ENCODE measurements at regions not wholly inside any gene's neighbourhood (a gene's known extent, or its start where the extent isn't known, plus 50 kb on each side); places are given as distances from the start of the nearest gene placed in this dataset.
"Not testable (repeated sequence)": the region's sequence is repeated elsewhere in the genome, so short reads cannot be mapped to it uniquely, and the experiment has no call there.

- DNase-seq = no peak
Measured at GRCh38 chr5:82748688-82749460, 328.3 kb downstream of the TMEM167A start.

DNA sequence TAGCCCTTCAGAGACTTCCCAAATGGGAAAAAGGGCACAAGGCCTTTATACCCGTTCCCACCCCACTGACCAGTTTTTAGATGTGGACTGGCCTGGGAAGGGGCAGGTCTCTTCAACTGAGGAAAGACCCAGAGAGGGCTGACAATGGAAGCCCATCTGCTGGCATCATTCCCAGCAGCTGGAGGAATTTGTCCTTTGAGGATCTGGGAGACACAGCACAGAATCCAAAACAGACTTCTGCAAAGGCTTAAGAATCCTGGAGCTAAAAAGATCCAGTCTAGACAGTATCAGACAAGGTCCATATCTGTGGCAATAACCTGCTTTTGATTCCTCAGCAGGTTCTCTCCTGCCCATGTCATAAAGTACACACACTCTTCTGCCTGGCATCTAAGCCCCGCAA, 329.2 kb downstream of the TMEM167A start:
- DNase-seq = no peak

GRCh38 chr5:82745016-82745415, 332.2 kb downstream of the TMEM167A start:
- DNase-seq = no peak

GRCh38 chr5:82738681-82739269, 338.4 kb downstream of the TMEM167A start:
- DNase-seq = no peak

- DNase-seq = no peak
Measured at GRCh38 chr5:82735160-82735789, 341.9 kb downstream of the TMEM167A start.

- peak; percentile 36 for DNase-seq
Measured at GRCh38 chr5:82734347-82734746, 342.8 kb downstream of the TMEM167A start.

DNA sequence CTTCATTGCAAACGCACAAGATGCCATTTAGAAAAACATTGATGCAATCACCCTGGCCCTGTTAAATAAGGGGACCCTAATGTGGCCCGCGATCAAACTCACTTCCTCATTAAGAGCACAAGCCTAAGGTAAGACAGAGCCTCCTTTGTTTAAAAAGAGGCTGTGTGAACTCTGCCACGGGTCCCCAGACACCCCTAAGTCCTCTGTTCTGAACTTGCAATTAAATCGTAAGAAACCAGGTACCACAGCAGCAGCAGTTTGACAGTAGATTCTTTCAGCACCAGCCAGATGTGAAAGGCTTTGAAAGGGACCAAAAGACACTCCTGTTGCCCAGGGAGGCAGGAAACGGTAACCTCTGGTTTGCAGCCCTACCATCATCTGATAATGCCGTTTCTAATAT, 346.3 kb downstream of the TMEM167A start:
- no peak for DNase-seq

GRCh38 chr5:82728926-82729702, 348.1 kb downstream of the TMEM167A start:
- DNase-seq = no peak

- no peak for DNase-seq
Measured at GRCh38 chr5:82723168-82723567, 354.0 kb downstream of the TMEM167A start.

DNA sequence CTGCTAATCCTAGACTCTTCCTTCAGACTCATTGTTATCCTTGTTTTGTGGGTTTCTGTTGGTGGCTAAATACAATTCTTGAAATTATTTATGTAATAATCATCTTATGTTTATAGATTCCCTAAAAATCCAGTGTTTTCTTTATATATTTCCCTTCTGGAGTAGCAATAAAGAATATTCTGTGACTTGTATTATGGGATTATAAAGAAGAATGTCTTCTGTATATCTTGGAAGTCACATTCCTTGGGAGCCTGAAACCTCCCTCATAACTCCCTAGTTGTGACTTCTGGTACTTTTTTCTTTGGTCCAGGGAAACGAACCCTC, 356.1 kb downstream of the TMEM167A start:
- no peak for DNase-seq

GRCh38 chr5:82720213-82721086, 356.7 kb downstream of the TMEM167A start:
- DNase-seq = peak; percentile 37

GRCh38 chr5:82719368-82719767, 357.8 kb downstream of the TMEM167A start:
- DNase-seq = peak; percentile 83

GRCh38 chr5:82717738-82718137, 359.5 kb downstream of the TMEM167A start:
- DNase-seq = peak; percentile 13

DNA sequence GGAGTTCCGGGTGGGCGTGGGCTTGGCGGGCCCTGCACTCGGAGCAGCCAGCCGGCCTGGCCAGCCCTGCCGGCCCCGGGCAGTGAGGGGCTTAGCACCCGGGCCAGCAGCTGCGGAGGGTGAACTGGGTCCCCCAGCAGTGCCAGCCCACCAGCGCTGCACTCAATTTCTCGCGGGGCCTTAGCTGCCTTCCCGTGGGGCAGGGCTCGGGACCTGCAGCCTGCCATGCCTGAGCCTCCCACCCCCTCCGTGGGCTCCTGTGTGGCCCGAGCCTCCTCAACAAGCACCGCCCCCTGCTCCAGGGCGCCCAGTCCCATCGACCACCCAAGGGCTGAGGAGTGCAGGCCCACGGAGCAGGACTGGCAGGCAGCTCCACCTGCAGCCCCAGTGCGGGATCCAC, 362.5 kb downstream of the TMEM167A start:
- not testable (repeated sequence) for DNase-seq

GRCh38 chr5:82713811-82714210, 363.4 kb downstream of the TMEM167A start:
- no peak for DNase-seq

DNA sequence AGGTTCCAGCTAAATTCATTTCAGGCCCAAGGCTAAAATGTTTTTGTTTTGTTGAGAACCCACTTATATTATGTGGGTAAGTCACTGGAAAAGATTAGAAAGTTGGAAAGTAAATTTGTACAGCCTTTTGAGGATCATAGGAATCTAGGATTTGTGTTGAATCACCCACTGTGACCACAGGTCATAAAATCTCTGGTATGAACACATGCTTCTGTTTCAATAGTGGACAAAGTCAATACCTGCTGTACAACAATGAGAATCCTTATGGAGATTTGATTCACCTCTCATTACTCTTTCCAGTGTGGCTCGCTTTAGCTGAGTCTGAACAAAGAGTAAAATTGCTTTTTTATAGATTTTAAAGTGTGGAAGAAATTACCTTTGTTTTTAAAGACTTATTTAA, 369.5 kb downstream of the TMEM167A start:
- no peak for DNase-seq

- no peak for DNase-seq
Measured at GRCh38 chr5:82704381-82704780, 372.8 kb downstream of the TMEM167A start.

DNA sequence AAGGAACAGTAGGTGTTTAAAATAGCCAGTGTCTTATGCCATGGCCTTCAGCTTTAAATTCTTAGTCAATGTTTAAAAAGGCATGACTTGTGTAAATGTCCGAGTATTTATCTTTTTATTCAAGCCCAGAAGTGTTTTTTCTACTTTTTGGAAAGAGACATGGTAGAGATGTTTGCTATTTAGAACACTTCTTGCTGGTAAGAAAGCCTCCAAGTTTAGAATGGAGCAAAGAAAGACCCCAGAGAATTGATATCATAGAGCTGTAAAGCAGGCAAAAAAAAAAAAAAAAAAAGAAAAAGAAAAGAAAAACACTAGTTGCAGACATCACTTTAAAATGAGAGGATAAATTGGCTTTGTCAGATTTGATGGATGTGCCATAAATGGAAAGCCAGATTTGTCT, 375.1 kb downstream of the TMEM167A start:
- DNase-seq = no peak

GRCh38 chr5:82699737-82700136, 377.5 kb downstream of the TMEM167A start:
- DNase-seq = no peak

DNA sequence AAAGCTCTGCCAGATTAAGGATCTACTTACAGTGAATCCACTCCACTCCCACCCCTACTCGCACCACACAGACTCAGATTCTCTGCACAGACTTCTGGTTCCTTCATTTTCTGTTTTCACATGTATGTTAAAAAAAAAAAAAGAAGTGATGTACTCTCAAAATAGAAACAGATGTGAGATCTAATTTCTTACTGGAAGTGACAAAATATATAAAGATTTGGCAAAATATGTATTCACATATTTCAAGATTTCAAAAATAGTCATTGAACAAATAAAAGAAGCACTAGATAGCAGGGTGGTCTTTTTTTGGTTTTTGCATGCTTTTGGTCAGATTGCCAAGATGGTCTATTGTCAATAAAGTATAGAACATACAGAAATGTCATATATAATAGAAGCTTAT, 379.2 kb downstream of the TMEM167A start:
- no peak for DNase-seq

DNA sequence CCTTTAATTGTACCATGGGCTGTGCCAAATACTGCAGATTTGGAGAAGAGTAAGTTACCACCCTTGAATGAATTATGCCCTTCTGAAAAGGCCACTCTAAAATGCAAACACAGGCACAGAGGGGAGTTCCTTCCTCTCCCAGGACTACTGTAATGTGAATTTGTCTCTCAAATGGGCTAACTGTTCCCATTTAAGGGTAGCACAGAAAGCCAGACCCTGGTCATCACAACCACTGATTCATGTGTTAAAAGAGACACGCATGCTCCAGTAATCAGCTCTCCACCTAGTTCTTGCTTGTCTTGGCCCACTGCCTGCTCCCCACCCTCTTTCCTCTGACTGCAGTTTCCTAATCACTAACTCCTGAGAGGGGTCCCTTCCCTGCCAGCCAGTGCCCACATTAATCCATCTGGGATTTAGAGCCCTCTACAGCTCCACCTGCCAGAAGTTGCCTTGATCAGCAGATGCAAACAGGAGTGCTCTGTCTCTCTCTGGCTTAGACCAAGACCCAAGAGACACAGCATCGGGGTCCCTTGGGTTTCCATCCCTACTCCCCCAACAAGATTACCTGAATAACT, 382.4 kb downstream of the TMEM167A start:
- DNase-seq = no peak

DNA sequence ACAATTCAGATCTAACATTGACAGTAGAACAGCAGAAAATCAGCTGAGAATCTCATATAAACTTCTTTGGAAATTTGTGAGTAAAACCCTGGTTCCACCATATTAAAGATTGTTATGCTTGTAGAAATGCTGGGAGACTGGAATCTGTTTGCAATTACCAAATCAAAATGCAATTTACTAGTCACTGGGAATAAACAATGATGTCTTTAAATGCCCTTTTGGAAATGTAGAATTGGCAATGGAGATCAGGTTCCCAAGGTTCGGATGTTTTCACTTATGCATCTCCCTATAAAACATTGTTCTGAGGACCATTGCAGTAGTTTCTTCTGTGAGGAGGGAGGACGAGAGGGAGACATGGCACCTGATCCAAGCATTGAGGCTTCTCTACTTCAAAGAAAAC, 384.4 kb downstream of the TMEM167A start:
- no peak for DNase-seq

All from inflammatory macrophage treated with lipopolysaccharide for 4 hours (primary cell).